ENCODE measurements at regions not wholly inside any gene's neighbourhood (a gene's known extent, or its start where the extent isn't known, plus 50 kb on each side); places are given as distances from the start of the nearest gene placed in this dataset.

DNA sequence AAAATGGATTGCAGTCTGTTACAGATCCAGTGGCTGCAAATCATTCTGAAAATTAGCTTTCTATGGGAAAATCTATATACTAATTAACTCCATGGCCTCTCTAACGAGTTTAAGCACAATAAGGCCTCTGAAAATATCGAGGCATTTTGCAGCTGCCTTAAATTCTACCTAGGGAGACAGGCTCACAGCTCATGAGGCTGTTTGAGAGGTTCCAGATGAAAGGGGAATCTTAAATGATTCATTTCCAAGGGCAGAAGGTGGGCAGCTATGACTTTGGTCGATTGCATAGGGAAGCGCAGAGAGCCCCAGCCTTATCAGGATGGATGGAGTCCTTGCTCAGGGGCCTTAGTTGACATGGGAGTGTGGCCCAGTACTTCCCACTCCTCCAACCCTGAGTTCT, 216.8 kb upstream of the POU3F1 start:
- no TSS peak for BruUV-seq (replicated peaks)
- intact Hi-C loops (cut with micrococcal nuclease) (no loop called here), dilution Hi-C loops (cut with MboI; ENCODE audit: extremely low pct_ligation_motif_present, low sequenced_read_pairs) (no loop called here)
- Histone ChIP-seq H3K27me3 (ENCODE audit: control insufficient read depth in 2 of 2, insufficient read depth in 2 of 2, low read length in 2 of 2) (peaks cover 0 to 5% of the 10 kb centered on the region in 2 experiments), H4K20me1 (replicated peaks; ENCODE audit: control insufficient read depth, extremely low read depth, insufficient read depth, low read length) (no peaks in the 10 kb centered on the region), H3K9ac (replicated peaks; ENCODE audit: extremely low read depth, insufficient read depth, low read length) (no peak overlapping the region), H3K4me1 (ENCODE audit: control insufficient read depth, extremely low read depth, insufficient read depth, low read length) (no peaks in the 10 kb centered on the region), H3K9me1 (replicated peaks; ENCODE audit: control insufficient read depth, extremely low read depth, insufficient read depth, low read length) (no peaks in the 10 kb centered on the region), H3K9me3 (replicated peaks; ENCODE audit: control insufficient read depth, insufficient read depth, low read length) (no peaks in the 10 kb centered on the region), H3K79me2 (ENCODE audit: control insufficient read depth, insufficient read depth, low read length) (no peaks in the 10 kb centered on the region), H2AFZ (ENCODE audit: low read depth, low read length) (no peak overlapping the region), H3K4me2 (ENCODE audit: insufficient read depth, low read length) (no peak overlapping the region), H3K4me3 (replicated peaks in 1 of 3; ENCODE audit: insufficient read depth in 1 of 3, low read depth in 1 of 3, low read length in 3 of 3) (no peak overlapping the region), H3K36me3 (ENCODE audit: control insufficient read depth in 2 of 2, extremely low read depth in 1 of 2, insufficient read depth in 2 of 2, low read length in 2 of 2) (no peaks in the 10 kb centered on the region), H3K27ac (ENCODE audit: insufficient read depth, low read depth, low read length) (no peak overlapping the region)
- DNase-seq (ENCODE audit: low read depth, low spot score) (no peak), FAIRE-seq (no peak)
- ChIA-PET CTCF (no interaction called here), POLR2A (no interaction called here)
- TF ChIP-seq GATA2 (IDR thresholded peaks at IDR 0.05; ENCODE audit: insufficient read depth, insufficient read length, low read depth, low read length) (no peak), JUN (IDR thresholded peaks at IDR 0.05; ENCODE audit: borderline replicate concordance, insufficient read depth, insufficient read length, low read depth) (no peak), MYC (IDR thresholded peaks at IDR 0.05; ENCODE audit: low read depth, low read length) (no peak), FOS (IDR thresholded peaks at IDR 0.05; ENCODE audit: borderline replicate concordance, insufficient read depth, low read length) (no peak), POLR2A (IDR thresholded peaks at IDR 0.05; ENCODE audit: low read depth, low read length) (no peak), POLR2AphosphoS5 (IDR thresholded peaks at IDR 0.05; ENCODE audit: insufficient read depth, low read depth, low read length) (no peak), CTCF (IDR thresholded peaks at IDR 0.05; ENCODE audit: extremely low read depth in 1 of 2, insufficient read depth in 1 of 2, low read depth in 1 of 2, low read length in 2 of 2) (no peak), EZH2 (IDR thresholded peaks at IDR 0.05; ENCODE audit: borderline replicate concordance, low read depth, low read length, severe bottlenecking) (no peak)
- TF ChIP-seq, protein P1, sequence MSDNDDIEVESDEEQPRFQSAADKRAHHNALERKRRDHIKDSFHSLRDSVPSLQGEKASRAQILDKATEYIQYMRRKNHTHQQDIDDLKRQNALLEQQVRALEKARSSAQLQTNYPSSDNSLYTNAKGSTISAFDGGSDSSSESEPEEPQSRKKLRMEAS (IDR thresholded peaks at IDR 0.05; ENCODE audit: insufficient read depth, insufficient read length): no peak
